Brain pericyte (primary cell): ENCODE measurements at regions not wholly inside any gene's neighbourhood (a gene's known extent, or its start where the extent isn't known, plus 50 kb on each side); places are given as distances from the start of the nearest gene placed in this dataset.

ENCODE experiments used
- DNase-seq: peaks from one replicate; pipeline ENCODE4 v3.0.0-alpha.2; 2012; ENCODE audit warnings: low read depth, low spot score

- no peak for DNase-seq
Measured at GRCh38 chr22:48554893-48555572, 1272.6 kb downstream of the BRD1 start.

GRCh38 chr22:48553694-48554308 is 1273.9 kb downstream of the BRD1 start:
- no peak for DNase-seq

DNA sequence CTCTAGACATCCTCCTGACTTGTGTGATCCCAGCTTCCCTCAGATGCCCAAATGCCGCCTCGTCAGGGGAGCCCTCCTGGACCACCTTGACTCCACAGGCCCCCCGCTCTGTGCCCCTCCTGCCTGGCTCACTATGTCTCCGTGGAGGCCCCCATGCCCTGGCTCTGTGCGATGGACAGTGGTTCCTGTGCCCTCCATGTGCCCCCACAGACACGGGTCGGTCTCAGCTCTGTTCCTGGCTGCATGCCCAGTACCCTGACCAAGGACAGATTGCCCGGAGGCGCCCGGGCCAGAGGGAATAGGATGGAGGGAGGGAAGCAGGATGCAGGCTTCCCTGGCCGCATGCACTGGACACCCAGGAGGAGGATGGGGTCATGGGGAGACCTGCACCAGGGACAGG is 1274.6 kb downstream of the BRD1 start:
- no peak for DNase-seq

- DNase-seq: no peak
Measured at GRCh38 chr22:48551716-48552268, 1275.9 kb downstream of the BRD1 start.

GRCh38 chr22:48551061-48551460 is 1276.6 kb downstream of the BRD1 start:
- no peak for DNase-seq

GRCh38 chr22:48548391-48548790 is 1279.3 kb downstream of the BRD1 start:
- no peak for DNase-seq

- DNase-seq: no peak
Measured at GRCh38 chr22:48547971-48548370, 1279.7 kb downstream of the BRD1 start.

DNA sequence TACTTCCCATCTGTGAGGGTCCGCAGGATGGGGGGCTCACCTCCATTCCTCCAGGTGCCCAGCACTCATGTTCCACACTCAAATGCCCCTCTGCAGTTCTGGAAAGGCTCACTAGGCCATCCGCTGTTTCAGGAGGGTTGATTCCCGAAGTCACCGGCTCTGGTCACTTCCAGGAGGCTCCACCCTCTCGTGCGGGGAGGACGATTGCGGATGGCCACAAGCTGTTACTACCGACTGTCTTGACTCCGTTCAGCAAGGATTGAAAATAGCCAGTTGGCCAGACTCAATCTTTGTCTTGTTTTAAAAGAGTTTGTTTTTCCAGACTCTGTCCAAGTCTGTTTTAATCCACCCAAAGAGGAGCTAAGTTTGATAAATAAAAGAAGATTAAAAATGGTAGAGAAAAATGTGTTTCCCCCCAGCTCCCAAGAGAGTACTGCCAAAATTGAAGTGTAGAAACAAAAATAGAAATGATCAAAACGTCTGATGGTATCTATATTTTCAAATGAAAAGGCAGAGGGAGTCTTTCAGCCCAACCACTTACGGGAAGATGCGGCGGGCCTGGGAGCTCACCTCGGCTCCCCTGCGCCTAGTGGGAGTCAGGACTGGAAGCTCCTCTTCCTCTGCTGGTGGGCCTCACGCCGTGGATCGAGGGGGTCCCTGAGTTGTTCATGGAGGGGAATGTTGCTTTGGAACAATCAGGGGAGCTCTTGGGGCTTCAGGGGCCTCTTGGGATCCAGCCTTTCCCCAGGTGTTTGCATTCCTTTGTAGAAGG is 1280.8 kb downstream of the BRD1 start:
- no peak for DNase-seq

DNA sequence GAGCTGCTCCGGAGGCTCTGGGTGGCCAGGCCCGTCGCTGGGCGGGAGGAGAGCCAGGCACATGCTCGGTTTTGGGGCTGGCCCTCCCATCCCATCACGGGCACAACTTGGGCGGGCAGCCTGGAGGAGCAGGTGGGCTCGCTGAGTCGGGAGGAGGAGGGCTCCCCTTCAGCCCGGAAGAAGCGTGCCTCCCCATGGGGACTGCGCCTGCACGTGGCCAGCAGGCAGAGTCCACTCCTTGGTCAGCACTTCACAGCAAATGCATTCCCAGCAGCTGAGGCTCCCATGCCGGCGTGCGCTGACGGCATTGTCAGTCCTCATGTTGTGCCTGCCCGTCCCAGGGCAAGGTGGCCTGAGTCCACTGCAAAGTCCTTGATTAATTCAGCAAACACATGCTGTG is 1281.7 kb downstream of the BRD1 start:
- DNase-seq: no peak

GRCh38 chr22:48541401-48542098 is 1286.1 kb downstream of the BRD1 start:
- DNase-seq: no peak

- no peak for DNase-seq
Measured at GRCh38 chr22:48539261-48539660, 1288.4 kb downstream of the BRD1 start.

DNA sequence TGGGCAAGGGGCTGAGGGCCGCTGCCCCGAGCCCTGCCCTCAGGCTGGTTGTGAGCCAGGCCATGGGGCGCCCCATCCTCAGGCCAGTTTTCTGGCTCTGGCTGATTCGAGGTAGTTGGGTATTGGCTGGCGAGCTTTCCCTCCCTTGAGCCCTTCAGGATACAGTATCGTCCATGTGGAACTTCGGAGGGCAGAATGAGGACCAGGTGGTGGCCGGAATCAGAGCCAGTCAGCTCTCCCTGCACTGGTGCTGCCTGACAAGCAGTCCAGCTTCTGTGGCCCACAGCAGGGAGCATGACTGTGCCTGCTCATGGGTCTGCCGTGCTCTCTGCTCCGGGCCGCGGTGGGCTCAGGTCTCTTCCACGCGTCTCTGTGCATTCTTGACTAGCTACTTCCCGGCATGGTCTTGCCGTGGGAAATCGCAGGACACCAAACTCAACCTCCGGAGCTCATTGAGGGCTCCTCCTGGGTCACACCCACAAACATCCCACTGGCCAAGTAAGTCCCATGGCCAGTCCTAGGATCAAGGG is 1289.3 kb downstream of the BRD1 start:
- no peak for DNase-seq

GRCh38 chr22:48537343-48537680 is 1290.4 kb downstream of the BRD1 start:
- DNase-seq: no peak

- DNase-seq: no peak
Measured at GRCh38 chr22:48536541-48537342, 1290.9 kb downstream of the BRD1 start.

DNA sequence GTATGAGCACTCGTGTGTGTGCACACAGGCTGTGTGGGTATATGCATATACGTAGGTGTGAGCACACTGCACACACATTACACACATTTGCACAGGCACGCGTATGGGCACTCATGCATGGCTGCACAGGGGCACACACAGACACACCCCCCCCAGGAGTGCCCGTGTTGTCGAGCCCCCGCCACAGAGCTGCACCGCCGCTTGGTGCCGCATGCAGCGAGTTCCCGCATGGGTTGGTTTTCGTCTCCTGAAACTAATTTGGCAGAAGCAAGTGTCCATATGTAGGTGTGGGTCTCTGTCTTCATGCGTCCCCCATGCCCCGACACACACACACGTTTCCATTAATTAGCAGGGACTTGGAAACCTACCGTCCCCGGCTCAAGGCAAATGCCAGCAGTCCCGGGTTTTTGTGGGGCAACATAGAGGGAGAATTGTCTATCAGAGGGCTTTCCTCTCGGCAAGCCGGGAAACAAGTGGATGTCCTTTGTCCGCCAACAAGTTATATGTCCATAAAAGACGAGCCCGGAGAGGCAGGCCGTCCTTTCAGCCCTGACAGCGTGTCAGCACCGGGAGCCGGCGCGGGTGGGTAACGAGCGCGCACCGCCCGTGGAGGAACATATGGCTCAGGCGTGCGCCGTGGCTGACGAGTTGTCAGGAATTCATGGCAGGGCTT is 1291.7 kb downstream of the BRD1 start:
- DNase-seq: no peak

DNA sequence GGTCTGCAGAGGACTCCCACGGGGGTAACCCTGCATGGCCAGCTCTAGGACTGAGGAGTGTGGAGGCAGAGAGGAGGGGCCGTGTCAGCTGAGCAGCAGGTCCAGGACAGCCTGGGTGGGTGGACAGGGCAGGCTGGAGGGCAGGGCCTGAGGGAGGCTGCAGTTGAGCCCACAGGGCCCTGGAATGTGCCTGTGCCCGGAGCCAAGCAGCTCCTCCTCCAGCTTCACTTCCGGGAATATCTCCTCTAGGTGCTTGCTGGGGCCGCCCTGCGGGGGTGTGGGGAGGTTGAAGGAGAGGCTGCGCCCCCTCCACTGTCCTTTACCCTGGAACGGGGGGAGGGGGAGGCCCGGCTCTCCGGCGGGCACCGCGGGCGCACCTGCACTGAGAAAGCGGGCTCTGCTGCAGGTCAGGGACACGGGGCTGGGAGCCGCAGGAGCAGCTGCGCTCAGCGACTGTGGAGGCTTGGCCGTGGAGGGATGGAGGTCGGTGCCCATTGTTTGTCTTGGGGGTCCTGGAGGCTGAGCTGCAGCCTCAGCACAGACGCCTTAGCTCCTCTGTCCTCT is 1293.2 kb downstream of the BRD1 start:
- no peak for DNase-seq

- DNase-seq: no peak
Measured at GRCh38 chr22:48532986-48533385, 1294.7 kb downstream of the BRD1 start.

- no peak for DNase-seq
Measured at GRCh38 chr22:48531761-48532435, 1295.8 kb downstream of the BRD1 start.

- no peak for DNase-seq
Measured at GRCh38 chr22:48531108-48531507, 1296.6 kb downstream of the BRD1 start.
